ENCODE measurements at regions not wholly inside any gene's neighbourhood (a gene's known extent, or its start where the extent isn't known, plus 50 kb on each side); places are given as distances from the start of the nearest gene placed in this dataset.

DNA sequence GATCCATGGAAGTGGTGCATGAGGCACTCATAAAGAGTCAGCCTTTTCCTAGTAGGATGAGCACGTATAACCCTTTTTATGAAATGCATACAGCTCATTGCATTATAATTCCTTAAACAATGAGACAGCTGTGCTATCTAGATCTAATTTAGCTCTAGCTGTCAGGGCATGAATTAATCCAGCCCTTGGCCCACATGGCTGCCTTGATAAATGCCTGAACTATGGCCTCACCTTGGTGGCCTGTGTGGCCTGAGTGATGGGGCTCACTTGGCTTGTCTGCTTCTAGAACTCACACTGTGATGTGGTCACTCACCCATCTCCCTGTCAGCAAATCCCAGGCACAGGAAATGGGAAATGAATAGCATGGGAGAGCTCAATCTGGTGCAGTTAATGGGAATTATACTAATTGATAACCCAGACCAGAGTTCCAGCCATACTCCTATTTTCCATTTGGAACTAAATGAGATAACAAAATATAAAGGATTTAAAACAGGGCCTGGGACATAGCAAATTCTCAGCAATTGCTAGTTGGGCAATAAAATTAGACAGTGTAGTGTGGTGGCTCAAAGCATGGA lies 153.6 kb downstream of the HS3ST2 start:
- TF ChIP-seq, protein P1, sequence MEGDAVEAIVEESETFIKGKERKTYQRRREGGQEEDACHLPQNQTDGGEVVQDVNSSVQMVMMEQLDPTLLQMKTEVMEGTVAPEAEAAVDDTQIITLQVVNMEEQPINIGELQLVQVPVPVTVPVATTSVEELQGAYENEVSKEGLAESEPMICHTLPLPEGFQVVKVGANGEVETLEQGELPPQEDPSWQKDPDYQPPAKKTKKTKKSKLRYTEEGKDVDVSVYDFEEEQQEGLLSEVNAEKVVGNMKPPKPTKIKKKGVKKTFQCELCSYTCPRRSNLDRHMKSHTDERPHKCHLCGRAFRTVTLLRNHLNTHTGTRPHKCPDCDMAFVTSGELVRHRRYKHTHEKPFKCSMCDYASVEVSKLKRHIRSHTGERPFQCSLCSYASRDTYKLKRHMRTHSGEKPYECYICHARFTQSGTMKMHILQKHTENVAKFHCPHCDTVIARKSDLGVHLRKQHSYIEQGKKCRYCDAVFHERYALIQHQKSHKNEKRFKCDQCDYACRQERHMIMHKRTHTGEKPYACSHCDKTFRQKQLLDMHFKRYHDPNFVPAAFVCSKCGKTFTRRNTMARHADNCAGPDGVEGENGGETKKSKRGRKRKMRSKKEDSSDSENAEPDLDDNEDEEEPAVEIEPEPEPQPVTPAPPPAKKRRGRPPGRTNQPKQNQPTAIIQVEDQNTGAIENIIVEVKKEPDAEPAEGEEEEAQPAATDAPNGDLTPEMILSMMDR (IDR thresholded peaks at IDR 0.05): no peak
- TF ChIP-seq POLR2AphosphoS5 (IDR thresholded peaks at IDR 0.05): no peak
- TF ChIP-seq POLR2A (IDR thresholded peaks at IDR 0.05): no peak

All from transverse colon (tissue), 4 donors.